ENCODE measurements at regions not wholly inside any gene's neighbourhood (a gene's known extent, or its start where the extent isn't known, plus 50 kb on each side); places are given as distances from the start of the nearest gene placed in this dataset.

DNA sequence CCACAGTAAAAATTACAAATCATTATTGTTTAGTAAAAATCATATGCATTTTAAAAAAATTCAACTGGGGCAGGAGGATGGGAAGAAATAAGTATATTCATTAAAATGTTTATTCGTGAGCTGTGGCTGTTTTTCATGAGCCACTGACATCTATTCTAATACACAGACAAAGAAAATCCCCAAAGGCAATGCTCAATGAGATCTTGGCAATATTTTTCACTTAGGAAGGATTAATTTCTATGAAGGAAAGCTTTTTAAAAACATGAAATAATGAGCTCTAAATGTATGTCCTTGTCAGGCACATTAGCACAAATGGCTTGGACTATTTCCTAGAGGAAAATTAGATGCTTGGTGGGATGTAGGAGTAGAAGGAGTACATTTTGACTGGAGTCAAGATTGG is 262.0 kb upstream of the MMADHC start (continued):
- TF ChIP-seq SMAD1 (IDR thresholded peaks at IDR 0.05; ENCODE audit: low read depth, low read length, partially characterized antibody) (no peak), ZFX (CRISPR knock-in tag; IDR thresholded peaks at IDR 0.05) (no peak), CHD4 (IDR thresholded peaks at IDR 0.05; ENCODE audit: insufficient read depth, insufficient replicate concordance, low read depth, low read length, poor library complexity, severe bottlenecking) (no peak)

- Histone ChIP-seq H3K4me1 (replicated peaks in 1 of 2; ENCODE audit: control insufficient read depth in 2 of 2, insufficient read depth in 2 of 2, low read length in 2 of 2) (no peaks in the 10 kb centered on the region), H3K79me2 (ENCODE audit: control insufficient read depth, insufficient read depth, low read length) (no peaks in the 10 kb centered on the region), H3K9me3 (replicated peaks; ENCODE audit: control insufficient read depth, insufficient read depth, low read depth, low read length) (peaks cover 4% of the 10 kb centered on the region; the same call in 1 of the 2 replicates), H4K20me1 (replicated peaks; ENCODE audit: control insufficient read depth, insufficient read depth, low read length) (no peaks in the 10 kb centered on the region), H3K9ac (ENCODE audit: insufficient read depth in 1 of 2, low read depth in 2 of 2, low read length in 2 of 2) (no peak overlapping the region), H3K27ac (ENCODE audit: extremely low read depth, low read depth, low read length) (no peak overlapping the region), H3K4me2 (ENCODE audit: insufficient read depth, low read length) (no peak overlapping the region), H3K4me3 (no peak overlapping the region), H3K36me3 (ENCODE audit: control insufficient read depth, insufficient read depth, low read length) (no peaks in the 10 kb centered on the region), H3K27me3 (ENCODE audit: control insufficient read depth in 2 of 2, insufficient read depth in 2 of 2, low read length in 2 of 2) (no peaks in the 10 kb centered on the region), H2AFZ (ENCODE audit: low read depth, low read length) (no peak overlapping the region), H3K9me1 (ENCODE audit: control insufficient read depth, insufficient read depth, low read length) (no peaks in the 10 kb centered on the region)
- DNase-seq (ENCODE audit: extremely low read depth in 1 of 4, low spot score in 3 of 4) (no peak), FAIRE-seq (no peak), ATAC-seq (no peak)
- ChIA-PET CTCF (ENCODE audit: low intra/inter-chr PET ratio) (no interaction called here), POLR2A (no interaction called here)
- WGBS (ENCODE audit: insufficient coverage, low coverage, missing lambda C conversion rate), result 0% methylated on average over 2 of the region's 2 CpGs
- in situ Hi-C loops (cut with MboI) (no loop called here), intact Hi-C loops (cut with micrococcal nuclease) (no loop called here)
- no TSS peak for BruUV-seq (replicated peaks)
- TF ChIP-seq SRSF1 (IDR thresholded peaks at IDR 0.05; ENCODE audit: low read depth, low read length), result no peak
- no peak for TF ChIP-seq HEY1 (CRISPR knock-in tag; IDR thresholded peaks at IDR 0.05; ENCODE audit: borderline replicate concordance)
- no peak for TF ChIP-seq PURB (CRISPR knock-in tag; IDR thresholded peaks at IDR 0.05; ENCODE audit: low read depth)
- TF ChIP-seq HMGXB4 (CRISPR knock-in tag; IDR thresholded peaks at IDR 0.05), result no peak
- TF ChIP-seq, protein P1, sequence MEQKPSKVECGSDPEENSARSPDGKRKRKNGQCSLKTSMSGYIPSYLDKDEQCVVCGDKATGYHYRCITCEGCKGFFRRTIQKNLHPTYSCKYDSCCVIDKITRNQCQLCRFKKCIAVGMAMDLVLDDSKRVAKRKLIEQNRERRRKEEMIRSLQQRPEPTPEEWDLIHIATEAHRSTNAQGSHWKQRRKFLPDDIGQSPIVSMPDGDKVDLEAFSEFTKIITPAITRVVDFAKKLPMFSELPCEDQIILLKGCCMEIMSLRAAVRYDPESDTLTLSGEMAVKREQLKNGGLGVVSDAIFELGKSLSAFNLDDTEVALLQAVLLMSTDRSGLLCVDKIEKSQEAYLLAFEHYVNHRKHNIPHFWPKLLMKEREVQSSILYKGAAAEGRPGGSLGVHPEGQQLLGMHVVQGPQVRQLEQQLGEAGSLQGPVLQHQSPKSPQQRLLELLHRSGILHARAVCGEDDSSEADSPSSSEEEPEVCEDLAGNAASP (IDR thresholded peaks at IDR 0.05), result no peak
- TF ChIP-seq BRF1 (IDR thresholded peaks at IDR 0.05; ENCODE audit: borderline replicate concordance, extremely low read depth, insufficient read length), result no peak
- no peak for TF ChIP-seq DACH1 (IDR thresholded peaks at IDR 0.05; ENCODE audit: partially characterized antibody)
- no peak for TF ChIP-seq CHD2 (IDR thresholded peaks at IDR 0.05; ENCODE audit: low read depth, low read length)
- TF ChIP-seq GATA2 (CRISPR knock-in tag; IDR thresholded peaks at IDR 0.05), result no peak
- no peak for TF ChIP-seq RHOXF2B (CRISPR knock-in tag; conservative IDR thresholded peaks at IDR 0.05)
- TF ChIP-seq, protein P2, sequence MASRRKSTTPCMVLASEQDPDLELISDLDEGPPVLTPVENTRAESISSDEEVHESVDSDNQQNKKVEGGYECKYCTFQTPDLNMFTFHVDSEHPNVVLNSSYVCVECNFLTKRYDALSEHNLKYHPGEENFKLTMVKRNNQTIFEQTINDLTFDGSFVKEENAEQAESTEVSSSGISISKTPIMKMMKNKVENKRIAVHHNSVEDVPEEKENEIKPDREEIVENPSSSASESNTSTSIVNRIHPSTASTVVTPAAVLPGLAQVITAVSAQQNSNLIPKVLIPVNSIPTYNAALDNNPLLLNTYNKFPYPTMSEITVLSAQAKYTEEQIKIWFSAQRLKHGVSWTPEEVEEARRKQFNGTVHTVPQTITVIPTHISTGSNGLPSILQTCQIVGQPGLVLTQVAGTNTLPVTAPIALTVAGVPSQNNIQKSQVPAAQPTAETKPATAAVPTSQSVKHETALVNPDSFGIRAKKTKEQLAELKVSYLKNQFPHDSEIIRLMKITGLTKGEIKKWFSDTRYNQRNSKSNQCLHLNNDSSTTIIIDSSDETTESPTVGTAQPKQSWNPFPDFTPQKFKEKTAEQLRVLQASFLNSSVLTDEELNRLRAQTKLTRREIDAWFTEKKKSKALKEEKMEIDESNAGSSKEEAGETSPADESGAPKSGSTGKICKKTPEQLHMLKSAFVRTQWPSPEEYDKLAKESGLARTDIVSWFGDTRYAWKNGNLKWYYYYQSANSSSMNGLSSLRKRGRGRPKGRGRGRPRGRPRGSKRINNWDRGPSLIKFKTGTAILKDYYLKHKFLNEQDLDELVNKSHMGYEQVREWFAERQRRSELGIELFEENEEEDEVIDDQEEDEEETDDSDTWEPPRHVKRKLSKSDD (conservative IDR thresholded peaks at IDR 0.05; ENCODE audit: low read length), result no peak
- no peak for TF ChIP-seq ZNF143 (CRISPR knock-in tag; IDR thresholded peaks at IDR 0.05)
- TF ChIP-seq FUS (optimal IDR thresholded peaks at IDR 0.05; ENCODE audit: low read depth, low read length), result no peak
- TF ChIP-seq GTF2F1 (IDR thresholded peaks at IDR 0.05; ENCODE audit: low read depth, low read length), result no peak
- no peak for TF ChIP-seq POLR3A (IDR thresholded peaks at IDR 0.05; ENCODE audit: borderline replicate concordance, extremely low read depth, insufficient read depth, insufficient read length)
Observed at GRCh38 chr2:149849136-149849535, 261.6 kb upstream of the MMADHC start.

Measured in K562 (cell line).